ENCODE measurements at regions not wholly inside any gene's neighbourhood (a gene's known extent, or its start where the extent isn't known, plus 50 kb on each side); places are given as distances from the start of the nearest gene placed in this dataset.

GRCh38 chr10:129415215-129416140 lies 51.6 kb upstream of the MGMT start (continued):
- TF ChIP-seq PRDM10 (CRISPR knock-in tag; IDR thresholded peaks at IDR 0.05; ENCODE audit: low read depth) (no peak), AGO1 (IDR thresholded peaks at IDR 0.05; ENCODE audit: low read depth, low read length, poor library complexity, severe bottlenecking) (no peak)

- Histone ChIP-seq H3K4me2 (ENCODE audit: low read depth, low read length) (no peak overlapping the region), H3K9me3 (ENCODE audit: low read length) (no peaks in the 10 kb centered on the region), H3K27ac (ENCODE audit: extremely low read length, insufficient read depth, low read length) (no peak overlapping the region), H3K79me2 (ENCODE audit: insufficient read depth, low read length) (no peaks in the 10 kb centered on the region), H2AFZ (ENCODE audit: low read length) (no peak overlapping the region), H3K9ac (ENCODE audit: insufficient read depth, low read depth, low read length) (no peak overlapping the region), H3K4me1 (ENCODE audit: insufficient read depth, low read length) (no peaks in the 10 kb centered on the region), H3K36me3 (replicated peaks in 1 of 2; ENCODE audit: control insufficient read depth in 1 of 2, insufficient read depth in 2 of 2, low read length in 2 of 2) (no peaks in the 10 kb centered on the region), H4K20me1 (ENCODE audit: insufficient read depth, low read length) (no peaks in the 10 kb centered on the region), H3K4me3 (replicated peaks in 1 of 3; ENCODE audit: insufficient read depth in 1 of 3, low read depth in 2 of 3, low read length in 3 of 3) (no peak overlapping the region), H3K27me3 (ENCODE audit: control insufficient read depth in 1 of 2, insufficient read depth in 2 of 2, low read length in 2 of 2) (peaks cover 3 to 50% of the 10 kb centered on the region in 2 experiments; a peak in 4 of 5 replicates)
- no TSS peak for BruUV-seq (replicated peaks)
- no peak for DNase-seq (ENCODE audit: low spot score)
- in situ Hi-C loops (cut with HindIII; ENCODE audit: extremely low pct_ligation_motif_present, low pct_unique_long_range_greater_than_20kb) (no loop called here), intact Hi-C loops (cut with micrococcal nuclease; ENCODE audit: unreplicated experiment) (no loop called here)
- TF ChIP-seq SMYD3 (CRISPR knock-in tag; IDR thresholded peaks at IDR 0.05), result no peak
- no peak for TF ChIP-seq ZNF160 (CRISPR knock-in tag; IDR thresholded peaks at IDR 0.05)
- no peak for TF ChIP-seq PLRG1 (conservative IDR thresholded peaks at IDR 0.05)
- no peak for TF ChIP-seq STAG1 (CRISPR knock-in tag; IDR thresholded peaks at IDR 0.05)
- TF ChIP-seq CC2D1A (CRISPR knock-in tag; IDR thresholded peaks at IDR 0.05), result no peak
- TF ChIP-seq KDM5A (IDR thresholded peaks at IDR 0.05; ENCODE audit: borderline replicate concordance, low read length), result no peak
- TF ChIP-seq ZEB1 (IDR thresholded peaks at IDR 0.05; ENCODE audit: insufficient replicate concordance, low read depth), result no peak
- TF ChIP-seq ATF6 (CRISPR knock-in tag; conservative IDR thresholded peaks at IDR 0.05), result no peak
- no peak for TF ChIP-seq ZFP37 (CRISPR knock-in tag; IDR thresholded peaks at IDR 0.05; ENCODE audit: borderline replicate concordance)
- TF ChIP-seq ZNF264 (CRISPR knock-in tag; IDR thresholded peaks at IDR 0.05), result no peak
- no peak for TF ChIP-seq NCOA1 (CRISPR knock-in tag; IDR thresholded peaks at IDR 0.05)
- no peak for ATAC-seq
- ChIA-PET CTCF (ENCODE audit: low intra/inter-chr PET ratio, low total read pairs) (no interaction called here), POLR2A (no interaction called here)
- FAIRE-seq, result no peak
- 55% methylated on average over 8 of the region's 8 CpGs for WGBS (ENCODE audit: low lambda C conversion rate)
Observed at GRCh38 chr10:129416155-129416554, 50.9 kb upstream of the MGMT start.

Measured in HepG2 (cell line).